ENCODE measurements at regions not wholly inside any gene's neighbourhood (a gene's known extent, or its start where the extent isn't known, plus 50 kb on each side); places are given as distances from the start of the nearest gene placed in this dataset.

GRCh38 chr2:186130748-186131641, 355.1 kb upstream of the ZC3H15 start:
- TF ChIP-seq CTCF (IDR thresholded peaks at IDR 0.05; ENCODE audit: low read depth, low read length), result no peak
- DNase-seq, result no peak
- Histone ChIP-seq H3K9me3 (ENCODE audit: severe bottlenecking) (no peaks in the 10 kb centered on the region), H3K27me3 (ENCODE audit: insufficient read depth, low read depth, severe bottlenecking) (no peaks in the 10 kb centered on the region), H3K4me3 (ENCODE audit: low read depth, low read length) (no peak overlapping the region), H3K27ac (no peak overlapping the region), H3K36me3 (no peaks in the 10 kb centered on the region)

- H3K4me3 ChIP-seq (ENCODE audit: low read depth, low read length), result no peak overlapping the region
- no peak overlapping the region for H3K27ac ChIP-seq
- H3K9me3 ChIP-seq (ENCODE audit: severe bottlenecking), result no peaks in the 10 kb centered on the region
- H3K36me3 ChIP-seq, result no peaks in the 10 kb centered on the region
- no peak for TF ChIP-seq CTCF (IDR thresholded peaks at IDR 0.05; ENCODE audit: low read depth, low read length)
- H3K27me3 ChIP-seq (ENCODE audit: insufficient read depth, low read depth, severe bottlenecking), result no peaks in the 10 kb centered on the region
- DNase-seq, result no peak
These were observed 350.4 kb upstream of the ZC3H15 start for GRCh38 chr2:186135686-186136085.

- Histone ChIP-seq H3K27me3 (ENCODE audit: insufficient read depth, low read depth, severe bottlenecking) (no peaks in the 10 kb centered on the region), H3K36me3 (no peaks in the 10 kb centered on the region), H3K27ac (no peak overlapping the region), H3K4me3 (ENCODE audit: low read depth, low read length) (no peak overlapping the region), H3K9me3 (ENCODE audit: severe bottlenecking) (no peaks in the 10 kb centered on the region)
- DNase-seq, result no peak
- TF ChIP-seq CTCF (IDR thresholded peaks at IDR 0.05; ENCODE audit: low read depth, low read length), result no peak
These were observed 349.2 kb upstream of the ZC3H15 start for GRCh38 chr2:186136860-186137259.

DNA sequence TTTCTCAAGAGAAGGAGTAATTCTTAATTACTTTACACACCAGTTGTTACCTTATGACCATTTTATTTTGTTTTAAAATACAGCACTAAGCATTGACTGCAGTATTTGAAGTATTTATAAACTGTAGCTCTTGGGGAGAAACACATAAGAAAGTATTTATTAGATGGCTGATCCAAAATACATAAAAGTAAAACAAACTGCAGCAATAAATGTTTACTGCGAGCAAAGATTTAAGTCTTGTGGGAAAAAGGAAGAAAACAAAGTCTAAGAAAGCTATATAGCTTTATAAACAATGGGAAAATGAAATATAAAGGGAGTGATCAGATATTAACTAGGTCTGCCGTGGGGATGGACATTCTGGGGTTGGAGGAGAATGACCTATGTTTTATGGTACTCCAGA, 347.2 kb upstream of the ZC3H15 start:
- Histone ChIP-seq H3K27me3 (ENCODE audit: insufficient read depth, low read depth, severe bottlenecking) (no peaks in the 10 kb centered on the region), H3K27ac (no peak overlapping the region), H3K9me3 (ENCODE audit: severe bottlenecking) (no peaks in the 10 kb centered on the region), H3K36me3 (no peaks in the 10 kb centered on the region), H3K4me3 (ENCODE audit: low read depth, low read length) (no peak overlapping the region)
- TF ChIP-seq CTCF (IDR thresholded peaks at IDR 0.05; ENCODE audit: low read depth, low read length), result no peak
- no peak for DNase-seq

DNA sequence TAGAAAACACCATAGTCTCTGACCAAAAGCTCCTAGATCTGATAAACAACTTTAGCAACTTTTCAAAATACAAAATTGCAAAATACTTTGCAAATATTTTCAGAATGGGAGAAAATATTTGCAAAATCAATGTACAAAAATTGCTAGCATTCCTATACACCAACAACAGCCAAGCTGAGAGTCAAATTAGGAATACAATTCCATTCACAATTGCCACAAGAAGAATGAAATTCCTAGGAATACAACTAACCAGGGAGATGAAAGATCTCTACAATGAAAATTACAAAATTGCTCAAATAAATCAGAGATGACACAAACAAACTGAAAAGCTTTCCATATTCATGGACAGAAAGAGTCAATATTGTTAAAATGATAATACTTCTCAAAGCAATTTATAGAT, 327.0 kb upstream of the ZC3H15 start:
- no peak for DNase-seq
- no peaks in the 10 kb centered on the region for H3K36me3 ChIP-seq
- no peak for TF ChIP-seq CTCF (IDR thresholded peaks at IDR 0.05; ENCODE audit: low read depth, low read length)
- no peaks in the 10 kb centered on the region for H3K9me3 ChIP-seq (ENCODE audit: severe bottlenecking)
- no peaks in the 10 kb centered on the region for H3K27me3 ChIP-seq (ENCODE audit: insufficient read depth, low read depth, severe bottlenecking)
- no peak overlapping the region for H3K27ac ChIP-seq
- no peak overlapping the region for H3K4me3 ChIP-seq (ENCODE audit: low read depth, low read length)

DNA sequence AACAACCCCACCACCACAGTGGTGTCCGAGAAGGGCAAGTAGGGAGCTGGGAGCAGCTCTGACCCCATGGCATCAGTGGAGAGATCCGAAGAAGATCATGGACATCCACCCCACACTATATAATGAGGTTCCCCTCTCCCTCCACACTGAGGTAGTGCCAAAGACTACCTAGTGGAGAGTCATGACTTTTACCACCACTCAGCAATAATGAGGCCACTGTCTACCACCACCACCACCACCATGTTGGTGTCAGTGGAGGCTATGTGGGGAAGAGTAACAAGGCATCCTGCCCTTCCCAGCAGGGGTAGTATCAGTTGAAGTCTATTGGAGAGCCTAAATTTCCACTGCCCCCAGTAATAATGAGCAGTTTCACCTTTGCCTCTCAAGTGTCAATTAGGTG, 321.7 kb upstream of the ZC3H15 start:
- H3K9me3 ChIP-seq (ENCODE audit: severe bottlenecking), result no peaks in the 10 kb centered on the region
- H3K27ac ChIP-seq, result no peak overlapping the region
- DNase-seq, result no peak
- no peaks in the 10 kb centered on the region for H3K27me3 ChIP-seq (ENCODE audit: insufficient read depth, low read depth, severe bottlenecking)
- no peak overlapping the region for H3K4me3 ChIP-seq (ENCODE audit: low read depth, low read length)
- H3K36me3 ChIP-seq, result no peaks in the 10 kb centered on the region
- no peak for TF ChIP-seq CTCF (IDR thresholded peaks at IDR 0.05; ENCODE audit: low read depth, low read length)
